SK-N-MC (cell line): ENCODE measurements at regions not wholly inside any gene's neighbourhood (a gene's known extent, or its start where the extent isn't known, plus 50 kb on each side); places are given as distances from the start of the nearest gene placed in this dataset.

Source experiments
- DNase-seq: peaks from one replicate; pipeline ENCODE4 v3.0.0-alpha.2; 2011; ENCODE audit warnings: low read depth, low spot score
- H3K27ac ChIP-seq: fragments of 200-600 bp; sonication (generic); 2 replicates; pipeline ENCODE4 v1.5.1; 2016; ENCODE audit warnings: mixed run types
- H3K36me3 ChIP-seq: fragments of 200-600 bp; sonication (generic); 2 replicates; pipeline ENCODE4 v1.6.1; 2017; ENCODE audit warnings: antibody characterized with exemption, low read length, mixed read lengths; ENCODE audit not compliant: insufficient read depth
- H3K4me3 ChIP-seq: fragments of 200-600 bp; sonication (generic); 2 replicates; pipeline ENCODE4 v1.5.1; 2016
- H3K9ac ChIP-seq: fragments of 200-600 bp; sonication (generic); 2 replicates; pipeline ENCODE4 v1.8.0; 2017; ENCODE audit warnings: mixed run types, mixed read lengths; ENCODE audit not compliant: insufficient read length
- H3K9me3 ChIP-seq: fragments of 200-600 bp; sonication (generic); 2 replicates; pipeline ENCODE4 v1.6.1; 2017; ENCODE audit warnings: low read depth, mild to moderate bottlenecking, antibody characterized with exemption, low read length, moderate library complexity, mixed read lengths
- EZH2 ChIP-seq: fragments of 200-600 bp; sonication (generic); IDR thresholded peaks from one replicate; pipeline ENCODE4 v1.6.1; 2017; ENCODE audit warnings: antibody characterized with exemption
- FOXP2 ChIP-seq: optimal IDR thresholded peaks from 2 replicates; pipeline ENCODE3; 2011; ENCODE audit warnings: mild to moderate bottlenecking, moderate library complexity; ENCODE audit not compliant: insufficient read depth; ENCODE audit errors: extremely low read length, control extremely low read depth
- POLR2AphosphoS5 ChIP-seq: IDR thresholded peaks from 2 replicates; pipeline ENCODE4 v1.6.1; 2012; ENCODE audit warnings: mild to moderate bottlenecking, low read depth, low read length, borderline replicate concordance

GRCh38 chr1:221012120-221012519 lies 132.9 kb downstream of the HLX start:
- Histone ChIP-seq H3K9me3 (no peaks in the 10 kb centered on the region), H3K9ac (no peak overlapping the region), H3K27ac (no peak overlapping the region), H3K36me3 (no peaks in the 10 kb centered on the region), H3K4me3 (no peak overlapping the region)
- TF ChIP-seq POLR2AphosphoS5 (no peak), EZH2 (no peak), FOXP2 (no peak)
- no peak for DNase-seq

GRCh38 chr1:221013691-221014660 lies 134.7 kb downstream of the HLX start:
- Histone ChIP-seq H3K9me3 (no peaks in the 10 kb centered on the region), H3K27ac (no peak overlapping the region), H3K9ac (no peak overlapping the region), H3K36me3 (no peaks in the 10 kb centered on the region), H3K4me3 (no peak overlapping the region)
- TF ChIP-seq EZH2 (no peak), POLR2AphosphoS5 (no peak), FOXP2 (no peak)
- no peak for DNase-seq

- no peak overlapping the region for H3K9ac ChIP-seq
- H3K4me3 ChIP-seq = no peak overlapping the region
- no peaks in the 10 kb centered on the region for H3K9me3 ChIP-seq
- no peak for TF ChIP-seq FOXP2
- no peak for TF ChIP-seq EZH2
- no peak for TF ChIP-seq POLR2AphosphoS5
- no peak for DNase-seq
- no peak overlapping the region for H3K27ac ChIP-seq
- no peaks in the 10 kb centered on the region for H3K36me3 ChIP-seq
These were observed 136.0 kb downstream of the HLX start for GRCh38 chr1:221015159-221015790.

- Histone ChIP-seq H3K9me3 (no peaks in the 10 kb centered on the region), H3K27ac (no peak overlapping the region), H3K9ac (no peak overlapping the region), H3K4me3 (no peak overlapping the region), H3K36me3 (no peaks in the 10 kb centered on the region)
- DNase-seq = no peak
- TF ChIP-seq POLR2AphosphoS5 (no peak), FOXP2 (no peak), EZH2 (no peak)
These were observed 137.5 kb downstream of the HLX start for GRCh38 chr1:221016751-221017150.

GRCh38 chr1:221018414-221018813 lies 139.2 kb downstream of the HLX start:
- no peak for DNase-seq
- Histone ChIP-seq H3K9me3 (no peaks in the 10 kb centered on the region), H3K27ac (no peak overlapping the region), H3K9ac (no peak overlapping the region), H3K4me3 (no peak overlapping the region), H3K36me3 (no peaks in the 10 kb centered on the region)
- TF ChIP-seq EZH2 (no peak), POLR2AphosphoS5 (no peak), FOXP2 (no peak)

- Histone ChIP-seq H3K9ac (no peak overlapping the region), H3K27ac (no peak overlapping the region), H3K36me3 (no peaks in the 10 kb centered on the region), H3K4me3 (no peak overlapping the region), H3K9me3 (no peaks in the 10 kb centered on the region)
- no peak for DNase-seq
- no peak for TF ChIP-seq POLR2AphosphoS5
- no peak for TF ChIP-seq EZH2
- TF ChIP-seq FOXP2 = no peak
These were observed 143.1 kb downstream of the HLX start for GRCh38 chr1:221022331-221022730.

- DNase-seq = no peak
- no peak overlapping the region for H3K4me3 ChIP-seq
- no peaks in the 10 kb centered on the region for H3K36me3 ChIP-seq
- H3K9me3 ChIP-seq = no peaks in the 10 kb centered on the region
- no peak overlapping the region for H3K9ac ChIP-seq
- TF ChIP-seq FOXP2 (no peak), EZH2 (no peak), POLR2AphosphoS5 (no peak)
- H3K27ac ChIP-seq = no peak overlapping the region
These were observed 144.2 kb downstream of the HLX start for GRCh38 chr1:221023482-221023881.

GRCh38 chr1:221025501-221025900 lies 146.3 kb downstream of the HLX start:
- H3K27ac ChIP-seq = no peak overlapping the region
- H3K9ac ChIP-seq = no peak overlapping the region
- no peak for DNase-seq

GRCh38 chr1:221025956-221026355 lies 146.7 kb downstream of the HLX start:
- Histone ChIP-seq H3K36me3 (no peaks in the 10 kb centered on the region), H3K4me3 (no peak overlapping the region), H3K9ac (no peak overlapping the region), H3K27ac (no peak overlapping the region), H3K9me3 (no peaks in the 10 kb centered on the region)
- DNase-seq = no peak
- TF ChIP-seq EZH2 = no peak
- no peak for TF ChIP-seq FOXP2
- no peak for TF ChIP-seq POLR2AphosphoS5

More at GRCh38 chr1:221025501-221025900, 146.3 kb downstream of the HLX start:
- no peaks in the 10 kb centered on the region for H3K9me3 ChIP-seq
- TF ChIP-seq EZH2 (no peak), FOXP2 (no peak), POLR2AphosphoS5 (no peak)
- H3K36me3 ChIP-seq = no peaks in the 10 kb centered on the region
- H3K4me3 ChIP-seq = no peak overlapping the region
